ENCODE measurements at regions not wholly inside any gene's neighbourhood (a gene's known extent, or its start where the extent isn't known, plus 50 kb on each side); places are given as distances from the start of the nearest gene placed in this dataset.
A peak's percentile ranks its signal among the peaks of the same experiment; 100 is the strongest.

DNA sequence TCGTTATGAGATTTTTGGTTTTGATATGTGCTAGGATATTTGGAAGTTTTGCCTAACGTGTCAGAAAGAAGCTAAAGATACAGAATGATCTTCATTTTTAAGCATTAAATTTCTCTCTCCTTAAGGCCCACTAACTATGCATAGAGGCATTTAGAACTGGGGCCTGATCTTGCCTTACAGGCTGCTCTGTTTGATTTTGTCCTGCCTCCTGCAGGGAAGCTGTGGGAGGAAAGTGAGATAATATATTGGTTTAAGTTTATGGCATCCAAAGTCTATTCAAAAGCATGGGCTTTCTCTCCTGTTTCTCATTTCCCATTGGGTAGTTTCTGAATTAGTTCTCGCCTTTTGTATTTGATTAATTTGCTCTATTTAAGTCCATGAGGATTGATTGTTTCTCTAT, 250.3 kb upstream of the FBXO33 start:
- peak; percentile 1 to 6 for DNase-seq
- H3K4me1 ChIP-seq (ENCODE audit: control insufficient read depth in 3 of 3, insufficient read depth in 2 of 3, low read depth in 1 of 3, low read length in 2 of 3), result no peaks in the 10 kb centered on the region

DNA sequence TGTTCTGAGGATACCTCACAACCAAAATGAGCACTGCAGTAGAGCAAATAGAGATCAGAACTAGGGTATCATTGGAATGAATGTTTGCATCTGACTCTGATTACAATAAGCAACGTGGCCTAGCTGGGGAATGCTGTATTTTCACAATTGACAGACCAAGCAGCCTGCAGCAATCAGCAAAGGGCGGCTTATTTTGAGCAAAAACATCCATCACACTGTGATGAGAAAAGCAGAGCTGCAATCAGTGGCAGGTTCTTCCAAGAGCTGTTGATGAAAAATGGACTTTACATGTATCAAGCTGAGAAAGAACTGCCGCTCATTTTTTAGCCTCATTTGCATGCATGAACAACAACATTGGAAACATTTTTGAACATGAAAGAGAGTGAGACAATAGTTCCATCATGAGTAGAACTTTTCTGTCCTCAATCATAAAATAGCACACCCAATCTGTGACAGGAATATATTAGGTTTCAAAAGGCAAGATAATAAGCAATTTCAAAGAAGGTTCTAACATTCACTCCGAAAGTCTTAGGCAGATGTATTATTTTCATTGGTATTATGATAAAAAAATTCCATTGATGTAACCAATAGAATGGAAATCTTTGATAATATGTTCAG, 249.7 kb upstream of the FBXO33 start:
- Histone ChIP-seq H3K4me3 (ENCODE audit: low read depth in 1 of 3, low read length in 3 of 3) (no peak overlapping the region), H3K27ac (ENCODE audit: low read depth in 1 of 3, low read length in 2 of 3) (no peak overlapping the region), H3K4me1 (ENCODE audit: control insufficient read depth in 3 of 3, insufficient read depth in 2 of 3, low read depth in 1 of 3, low read length in 2 of 3) (no peaks in the 10 kb centered on the region), H3K36me3 (ENCODE audit: control insufficient read depth in 3 of 3, insufficient read depth in 2 of 3, low read depth in 1 of 3, low read length in 3 of 3) (no peaks in the 10 kb centered on the region), H3K9me3 (ENCODE audit: control insufficient read depth in 2 of 2, insufficient read depth in 1 of 2, low read depth in 1 of 2, low read length in 1 of 2) (no peaks in the 10 kb centered on the region), H3K27me3 (ENCODE audit: control insufficient read depth in 3 of 3, insufficient read depth in 3 of 3, low read length in 3 of 3) (no peaks in the 10 kb centered on the region)
- 59 to 75% (median 72%) methylated on average over 4 of the region's 4 CpGs for WGBS, 3 donors
- DNase-seq (no peak), FAIRE-seq (no peak)

More for the DNA sequence above, 250.3 kb upstream of the FBXO33 start:
- H3K36me3 ChIP-seq (ENCODE audit: control insufficient read depth in 3 of 3, insufficient read depth in 2 of 3, low read depth in 1 of 3, low read length in 3 of 3), result no peaks in the 10 kb centered on the region
- 31 to 49% (median 38%) methylated on average over 3 of the region's 3 CpGs for WGBS, 3 donors
- H3K9me3 ChIP-seq (ENCODE audit: control insufficient read depth in 2 of 2, insufficient read depth in 1 of 2, low read depth in 1 of 2, low read length in 1 of 2), result no peaks in the 10 kb centered on the region
- no peaks in the 10 kb centered on the region for H3K27me3 ChIP-seq (ENCODE audit: control insufficient read depth in 3 of 3, insufficient read depth in 3 of 3, low read length in 3 of 3)
- FAIRE-seq, result no peak
- H3K27ac ChIP-seq (ENCODE audit: low read depth in 1 of 3, low read length in 2 of 3), result no peak overlapping the region
- H3K4me3 ChIP-seq (ENCODE audit: low read depth in 1 of 3, low read length in 3 of 3), result no peak overlapping the region

DNA sequence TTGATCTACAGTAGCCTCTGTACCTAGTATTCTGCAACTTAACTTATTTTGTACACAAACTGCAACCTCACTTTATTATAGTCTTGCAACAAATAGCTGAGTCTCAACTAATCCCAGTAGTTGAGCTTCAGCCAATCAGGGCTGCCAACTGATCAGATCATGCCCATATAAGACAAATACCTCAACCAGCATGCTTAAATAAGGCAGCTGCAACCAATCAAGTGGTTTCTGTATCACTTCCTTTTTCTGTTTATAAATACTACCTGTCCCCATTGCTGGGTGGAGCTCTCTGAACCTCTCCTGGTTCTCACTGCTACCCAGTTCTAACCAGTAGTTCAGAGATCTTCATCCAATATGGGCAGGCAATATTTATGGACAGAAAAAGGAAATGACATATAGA, 248.5 kb upstream of the FBXO33 start:
- Histone ChIP-seq H3K27ac (ENCODE audit: low read depth in 1 of 3, low read length in 2 of 3) (no peak overlapping the region), H3K9me3 (ENCODE audit: control insufficient read depth in 2 of 2, insufficient read depth in 1 of 2, low read depth in 1 of 2, low read length in 1 of 2) (no peaks in the 10 kb centered on the region), H3K4me1 (ENCODE audit: control insufficient read depth in 3 of 3, insufficient read depth in 2 of 3, low read depth in 1 of 3, low read length in 2 of 3) (no peaks in the 10 kb centered on the region), H3K4me3 (ENCODE audit: low read depth in 1 of 3, low read length in 3 of 3) (no peak overlapping the region), H3K36me3 (ENCODE audit: control insufficient read depth in 3 of 3, insufficient read depth in 2 of 3, low read depth in 1 of 3, low read length in 3 of 3) (no peaks in the 10 kb centered on the region), H3K27me3 (ENCODE audit: control insufficient read depth in 3 of 3, insufficient read depth in 3 of 3, low read length in 3 of 3) (no peaks in the 10 kb centered on the region)
- FAIRE-seq (no peak), DNase-seq (no peak)

DNA sequence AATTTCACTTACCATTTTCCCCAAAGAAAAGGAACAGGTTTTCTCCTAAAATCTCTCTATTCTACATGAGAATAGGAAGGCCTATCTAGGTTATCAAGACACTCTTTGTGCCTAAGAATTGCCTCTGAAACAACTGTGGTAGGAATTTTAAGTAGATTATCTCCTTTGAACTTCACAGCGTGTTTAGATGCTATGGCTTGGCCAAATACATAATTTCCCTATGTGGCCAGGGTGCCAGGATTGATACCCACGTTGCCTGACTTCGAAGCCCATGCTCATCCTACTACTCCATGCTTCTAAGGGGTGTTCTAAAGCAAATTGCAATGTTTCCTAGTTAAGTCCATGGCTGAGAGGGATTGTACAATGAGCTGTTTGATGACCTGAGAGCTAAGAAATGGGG, 241.5 kb upstream of the FBXO33 start:
- DNase-seq (no peak), FAIRE-seq (no peak)
- Histone ChIP-seq H3K4me1 (ENCODE audit: control insufficient read depth in 3 of 3, insufficient read depth in 2 of 3, low read depth in 1 of 3, low read length in 2 of 3) (no peaks in the 10 kb centered on the region), H3K4me3 (ENCODE audit: low read depth in 1 of 3, low read length in 3 of 3) (no peak overlapping the region), H3K9me3 (ENCODE audit: control insufficient read depth in 2 of 2, insufficient read depth in 1 of 2, low read depth in 1 of 2, low read length in 1 of 2) (no peaks in the 10 kb centered on the region), H3K36me3 (ENCODE audit: control insufficient read depth in 3 of 3, insufficient read depth in 2 of 3, low read depth in 1 of 3, low read length in 3 of 3) (no peaks in the 10 kb centered on the region), H3K27ac (ENCODE audit: low read depth in 1 of 3, low read length in 2 of 3) (no peak overlapping the region), H3K27me3 (ENCODE audit: control insufficient read depth in 3 of 3, insufficient read depth in 3 of 3, low read length in 3 of 3) (no peaks in the 10 kb centered on the region)
- 47 to 62% (median 61%) methylated on average over 3 of the region's 3 CpGs for WGBS, 3 donors

DNA sequence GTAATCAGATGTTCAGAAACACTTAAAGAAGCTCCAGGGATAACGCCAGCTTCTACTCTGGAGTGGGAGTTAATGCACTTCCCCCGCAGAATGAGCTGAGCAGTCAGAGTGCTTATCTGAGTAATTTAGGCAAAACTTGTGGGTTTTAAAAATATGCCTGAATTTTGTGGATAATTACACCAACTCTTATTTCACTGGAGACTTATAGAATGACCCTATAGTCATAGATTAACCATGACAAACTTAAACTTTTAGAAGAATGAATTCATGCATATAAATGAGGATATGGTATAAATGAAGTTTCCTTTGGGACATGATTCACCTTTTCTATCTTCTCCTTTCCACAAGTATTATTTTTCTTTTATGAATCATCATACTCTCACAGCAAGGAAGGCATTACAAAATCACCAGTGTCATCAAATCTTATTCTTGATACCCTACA, 241.1 kb upstream of the FBXO33 start:
- 73 to 91% (median 89%) methylated on average over 2 of the region's 2 CpGs for WGBS, 3 donors

DNA sequence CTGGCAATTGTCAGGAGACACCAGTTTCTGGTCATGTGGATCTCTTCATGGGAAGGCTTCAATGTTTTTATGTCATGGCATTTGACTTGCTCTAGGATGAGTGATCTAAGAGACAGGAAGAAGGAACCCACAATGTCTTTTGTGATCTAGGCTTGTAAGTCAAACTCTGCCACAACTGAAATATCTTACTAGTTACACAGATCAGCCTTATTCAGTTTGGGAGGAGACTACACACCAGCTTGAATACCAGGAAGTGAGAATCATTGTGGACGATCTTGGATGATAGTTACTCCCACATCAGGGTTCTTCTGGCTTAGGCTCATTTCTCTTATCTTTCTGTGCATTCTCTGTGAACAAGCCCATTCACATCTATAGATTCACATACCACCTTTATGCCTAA, 236.2 kb upstream of the FBXO33 start:
- WGBS, 3 donors, result 39 to 78% (median 72%) methylated on average over 1 of the region's 1 CpG
- Histone ChIP-seq H3K27ac (ENCODE audit: low read depth in 1 of 3, low read length in 2 of 3) (no peak overlapping the region), H3K9me3 (ENCODE audit: control insufficient read depth in 2 of 2, insufficient read depth in 1 of 2, low read depth in 1 of 2, low read length in 1 of 2) (no peaks in the 10 kb centered on the region), H3K36me3 (ENCODE audit: control insufficient read depth in 3 of 3, insufficient read depth in 2 of 3, low read depth in 1 of 3, low read length in 3 of 3) (no peaks in the 10 kb centered on the region), H3K4me1 (ENCODE audit: control insufficient read depth in 3 of 3, insufficient read depth in 2 of 3, low read depth in 1 of 3, low read length in 2 of 3) (no peaks in the 10 kb centered on the region), H3K27me3 (ENCODE audit: control insufficient read depth in 3 of 3, insufficient read depth in 3 of 3, low read length in 3 of 3) (no peaks in the 10 kb centered on the region), H3K4me3 (ENCODE audit: low read depth in 1 of 3, low read length in 3 of 3) (no peak overlapping the region)
- FAIRE-seq (no peak), DNase-seq (no peak)

More for the DNA sequence above, 241.1 kb upstream of the FBXO33 start:
- no peak overlapping the region for H3K27ac ChIP-seq (ENCODE audit: low read depth in 1 of 3, low read length in 2 of 3)
- no peak overlapping the region for H3K4me3 ChIP-seq (ENCODE audit: low read depth in 1 of 3, low read length in 3 of 3)
- FAIRE-seq (no peak), DNase-seq (no peak)
- H3K4me1 ChIP-seq (ENCODE audit: control insufficient read depth in 3 of 3, insufficient read depth in 2 of 3, low read depth in 1 of 3, low read length in 2 of 3), result no peaks in the 10 kb centered on the region
- H3K9me3 ChIP-seq (ENCODE audit: control insufficient read depth in 2 of 2, insufficient read depth in 1 of 2, low read depth in 1 of 2, low read length in 1 of 2), result no peaks in the 10 kb centered on the region
- no peaks in the 10 kb centered on the region for H3K27me3 ChIP-seq (ENCODE audit: control insufficient read depth in 3 of 3, insufficient read depth in 3 of 3, low read length in 3 of 3)
- H3K36me3 ChIP-seq (ENCODE audit: control insufficient read depth in 3 of 3, insufficient read depth in 2 of 3, low read depth in 1 of 3, low read length in 3 of 3), result no peaks in the 10 kb centered on the region

DNA sequence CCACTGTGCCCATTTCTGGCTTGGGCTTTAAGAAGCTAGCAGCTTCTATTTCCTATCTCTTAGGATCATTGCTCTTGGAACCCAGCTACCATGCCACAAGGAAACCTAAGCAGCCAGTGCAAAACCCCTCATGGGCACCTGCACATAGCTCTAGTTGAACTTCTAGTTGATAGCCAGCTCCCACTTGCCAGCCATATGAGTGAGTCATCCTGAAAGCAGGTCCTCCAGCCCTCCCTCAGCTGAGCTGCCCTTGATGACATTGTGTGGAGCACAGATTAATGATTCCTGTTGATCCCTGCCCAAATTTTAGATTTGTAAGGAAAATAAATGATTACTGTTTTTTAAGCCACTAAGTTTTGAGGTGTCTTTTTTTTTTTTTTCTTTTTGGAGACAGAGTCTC, 234.2 kb upstream of the FBXO33 start:
- H3K4me3 ChIP-seq (ENCODE audit: low read depth in 1 of 3, low read length in 3 of 3), result no peak overlapping the region
- H3K27ac ChIP-seq (ENCODE audit: low read depth in 1 of 3, low read length in 2 of 3), result no peak overlapping the region
- H3K36me3 ChIP-seq (ENCODE audit: control insufficient read depth in 3 of 3, insufficient read depth in 2 of 3, low read depth in 1 of 3, low read length in 3 of 3), result no peaks in the 10 kb centered on the region
- DNase-seq, result no peak
- FAIRE-seq, result no peak
- H3K4me1 ChIP-seq (ENCODE audit: control insufficient read depth in 3 of 3, insufficient read depth in 2 of 3, low read depth in 1 of 3, low read length in 2 of 3), result no peaks in the 10 kb centered on the region
- H3K27me3 ChIP-seq (ENCODE audit: control insufficient read depth in 3 of 3, insufficient read depth in 3 of 3, low read length in 3 of 3), result no peaks in the 10 kb centered on the region
- no peaks in the 10 kb centered on the region for H3K9me3 ChIP-seq (ENCODE audit: control insufficient read depth in 2 of 2, insufficient read depth in 1 of 2, low read depth in 1 of 2, low read length in 1 of 2)

DNA sequence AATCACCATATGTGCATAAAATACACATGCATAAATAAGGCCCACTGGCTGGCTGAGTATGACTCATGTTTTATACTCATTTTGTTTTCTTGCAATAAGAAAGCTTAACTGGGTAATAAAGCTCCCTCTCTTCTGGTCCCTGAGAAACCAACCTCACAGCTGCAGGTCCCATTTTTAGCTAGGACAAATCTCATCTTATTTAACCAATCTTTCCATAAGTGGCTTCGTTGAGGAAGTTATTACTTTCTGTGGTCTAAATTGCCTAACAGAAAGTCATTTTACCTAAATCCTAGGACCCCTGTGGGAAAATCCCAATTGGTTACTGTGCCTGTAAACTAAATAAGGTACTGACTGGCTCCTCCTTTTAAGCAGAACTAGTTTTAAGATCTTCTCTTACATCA, 232.8 kb upstream of the FBXO33 start:
- no peak for FAIRE-seq
- WGBS, 3 donors, result 49 to 61% (median 53%) methylated on average over 1 of the region's 1 CpG
- no peaks in the 10 kb centered on the region for H3K27me3 ChIP-seq (ENCODE audit: control insufficient read depth in 3 of 3, insufficient read depth in 3 of 3, low read length in 3 of 3)
- H3K4me3 ChIP-seq (ENCODE audit: low read depth in 1 of 3, low read length in 3 of 3), result no peak overlapping the region
- H3K27ac ChIP-seq (ENCODE audit: low read depth in 1 of 3, low read length in 2 of 3), result no peak overlapping the region
- H3K4me1 ChIP-seq (ENCODE audit: control insufficient read depth in 3 of 3, insufficient read depth in 2 of 3, low read depth in 1 of 3, low read length in 2 of 3), result no peaks in the 10 kb centered on the region
- DNase-seq, result no peak
- H3K9me3 ChIP-seq (ENCODE audit: control insufficient read depth in 2 of 2, insufficient read depth in 1 of 2, low read depth in 1 of 2, low read length in 1 of 2), result no peaks in the 10 kb centered on the region
- H3K36me3 ChIP-seq (ENCODE audit: control insufficient read depth in 3 of 3, insufficient read depth in 2 of 3, low read depth in 1 of 3, low read length in 3 of 3), result no peaks in the 10 kb centered on the region

DNA sequence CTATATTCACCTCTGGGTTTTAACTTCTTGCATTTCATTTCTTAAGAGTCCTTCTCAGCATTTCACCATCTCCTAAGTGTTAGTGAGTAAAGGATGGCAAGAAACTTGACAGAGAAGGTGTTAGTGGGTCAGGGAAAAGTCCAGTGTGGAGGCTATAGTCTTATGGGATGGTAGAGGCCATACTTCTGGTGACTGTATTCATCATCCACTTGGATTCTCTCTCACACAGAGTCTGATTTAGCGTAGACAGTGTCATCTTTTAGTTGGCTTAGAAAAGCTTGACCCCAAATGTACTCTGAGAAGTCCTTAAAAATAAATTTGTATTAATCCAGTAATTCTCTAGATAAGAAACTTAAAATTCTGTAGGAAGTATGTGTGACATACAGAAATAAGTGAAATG, 232.4 kb upstream of the FBXO33 start:
- no peaks in the 10 kb centered on the region for H3K36me3 ChIP-seq (ENCODE audit: control insufficient read depth in 3 of 3, insufficient read depth in 2 of 3, low read depth in 1 of 3, low read length in 3 of 3)
- WGBS, 3 donors, result 66 to 93% (median 86%) methylated on average over 1 of the region's 1 CpG
- FAIRE-seq (no peak), DNase-seq (no peak)
- H3K27me3 ChIP-seq (ENCODE audit: control insufficient read depth in 3 of 3, insufficient read depth in 3 of 3, low read length in 3 of 3), result no peaks in the 10 kb centered on the region
- no peaks in the 10 kb centered on the region for H3K4me1 ChIP-seq (ENCODE audit: control insufficient read depth in 3 of 3, insufficient read depth in 2 of 3, low read depth in 1 of 3, low read length in 2 of 3)
- no peak overlapping the region for H3K4me3 ChIP-seq (ENCODE audit: low read depth in 1 of 3, low read length in 3 of 3)
- H3K9me3 ChIP-seq (ENCODE audit: control insufficient read depth in 2 of 2, insufficient read depth in 1 of 2, low read depth in 1 of 2, low read length in 1 of 2), result no peaks in the 10 kb centered on the region
- no peak overlapping the region for H3K27ac ChIP-seq (ENCODE audit: low read depth in 1 of 3, low read length in 2 of 3)
